T-cell (primary cell): ENCODE measurements at regions not wholly inside any gene's neighbourhood (a gene's known extent, or its start where the extent isn't known, plus 50 kb on each side); places are given as distances from the start of the nearest gene placed in this dataset.
"Not testable (repeated sequence)": the region's sequence is repeated elsewhere in the genome, so short reads cannot be mapped to it uniquely, and the experiment has no call there.

Experiments used
- ATAC-seq, 4 experiments: fragments of 200-7000 bp in 3 of 4; fragments of 150-1000 bp in 1 of 4; cut with Tn5 transposase; replicated peaks in 1 of 4; 1 replicate in 3 of 4; 2 replicates in 1 of 4; pipeline ENCODE4 v1.10.0; 2021; ENCODE audit warnings: moderate library complexity in 3 of 4, mild to moderate bottlenecking in 2 of 4, moderate number of reproducible peaks in 1 of 4
- CTCF ChIA-PET, 2 donors: fragments of 300-600 bp; sonication (Branson Sonifier 250); formaldehyde crosslinking; loops; one replicate each; lab custom pipeline; 2022; ENCODE audit warnings: antibody characterized with exemption in 2 of 2; lab: Charles Lee
- POLR2A ChIA-PET, 2 donors: fragments of 300-600 bp; sonication (Branson Sonifier 250); formaldehyde crosslinking; loops; one replicate each; lab custom pipeline; 2022; ENCODE audit warnings: antibody characterized with exemption in 2 of 2; lab: Charles Lee
- DNase-seq, 35 experiments: peaks; one replicate each; pipeline versions ENCODE4 v3.0.0 to v3.0.0-alpha.2; 2013 to 2023
- H3K27ac ChIP-seq: one replicate; pipeline ENCODE4 v1.5.1; 2013; ENCODE audit warnings: low read length
- H3K27me3 ChIP-seq, 2 experiments: replicated peaks in 1 of 2; 1 replicate in 1 of 2; 2 replicates in 1 of 2; pipeline versions ENCODE4 v1.6.1 to v1.7.0; 2013; ENCODE audit warnings: low read length in 1 of 2, mixed read lengths in 1 of 2; ENCODE audit not compliant: control insufficient read depth in 2 of 2, insufficient read depth in 2 of 2; ENCODE audit errors: extremely low read depth in 1 of 2
- H3K36me3 ChIP-seq, 2 donors: 1 replicate in 1 of 2; 2 replicates in 1 of 2; pipeline versions ENCODE4 v1.6.1 to v1.7.0; 2013; ENCODE audit warnings: low read length in 1 of 2; ENCODE audit not compliant: control insufficient read depth in 2 of 2, insufficient read depth in 1 of 2; ENCODE audit errors: extremely low read depth in 1 of 2
- H3K4me1 ChIP-seq, 2 experiments: 1 replicate in 1 of 2; 2 replicates in 1 of 2; pipeline versions ENCODE4 v1.6.1 to v1.7.0; 2013; ENCODE audit warnings: low read length in 2 of 2, mixed read lengths in 1 of 2; ENCODE audit not compliant: insufficient read depth in 2 of 2, control insufficient read depth in 1 of 2; ENCODE audit errors: extremely low read depth in 1 of 2
- H3K4me3 ChIP-seq, 2 donors: 1 replicate in 1 of 2; 2 replicates in 1 of 2; pipeline versions ENCODE4 v1.5.1 to v1.7.0; 2013; ENCODE audit warnings: mild to moderate bottlenecking in 2 of 2, low read length in 1 of 2, moderate library complexity in 1 of 2; ENCODE audit not compliant: control insufficient read depth in 1 of 2; ENCODE audit errors: extremely low read depth in 1 of 2
- H3K9me3 ChIP-seq: 2 replicates; pipeline ENCODE4 v1.7.0; 2013
- H3K27ac Mint-ChIP-seq, 2 donors: one replicate each; pipeline ENCODE4 v1.8.0; 2020 to 2021; ENCODE audit warnings: mild to moderate bottlenecking in 2 of 2, mixed read lengths in 2 of 2
- H3K27me3 Mint-ChIP-seq, 2 donors: one replicate each; pipeline ENCODE4 v1.8.0; 2021 to 2022; ENCODE audit warnings: mixed read lengths in 2 of 2
- H3K36me3 Mint-ChIP-seq: one replicate; pipeline ENCODE4 v1.8.0; 2021; ENCODE audit warnings: mixed read lengths
- H3K4me1 Mint-ChIP-seq, 3 donors: one replicate each; pipeline ENCODE4 v1.8.0; 2020 to 2022; ENCODE audit warnings: mixed read lengths in 3 of 3, mild to moderate bottlenecking in 1 of 3
- H3K4me3 Mint-ChIP-seq, 3 donors: one replicate each; pipeline ENCODE4 v1.8.0; 2020 to 2022; ENCODE audit warnings: mild to moderate bottlenecking in 3 of 3, mixed read lengths in 3 of 3, moderate library complexity in 3 of 3
- H3K9me3 Mint-ChIP-seq, 3 donors: one replicate each; pipeline ENCODE4 v1.8.0; 2020 to 2022; ENCODE audit warnings: mixed read lengths in 3 of 3
- WGBS: methylation state at CpG from one replicate; pipeline ENCODE4 v1.1.5; 2013; ENCODE audit warnings: missing lambda C conversion rate; ENCODE audit not compliant: insufficient coverage; 5-methylcytosine and 5-hydroxymethylcytosine counted together

- Histone ChIP-seq H3K36me3 (no peaks in the 10 kb centered on the region), H3K27ac (no peak overlapping the region), H3K9me3 (no peaks in the 10 kb centered on the region), H3K4me1 (no peaks in the 10 kb centered on the region), H3K4me3 (no peak overlapping the region), H3K27me3 (no peaks in the 10 kb centered on the region)
- DNase-seq, result no peak
- H3K4me3 Mint-ChIP-seq, result no peak overlapping the region
- ChIA-PET CTCF (no interaction called here), POLR2A (no interaction called here)
- WGBS, result no CpG with 5 or more reads among the region's 1 CpG
- H3K36me3 Mint-ChIP-seq, result no peaks in the 10 kb centered on the region
- no peak overlapping the region for H3K27ac Mint-ChIP-seq
- H3K27me3 Mint-ChIP-seq, result peaks cover 2 to 15% of the 10 kb centered on the region in 2 donors
- no peak for ATAC-seq
- peaks cover 0 to 5% (median 4%) of the 10 kb centered on the region in 3 donors for H3K9me3 Mint-ChIP-seq
- no peaks in the 10 kb centered on the region for H3K4me1 Mint-ChIP-seq
Measured at GRCh38 chrX:66815227-66815626, 176.3 kb upstream of the EDA2R start.

- POLR2A ChIA-PET, CTCF ChIA-PET, H3K27me3 ChIP-seq, H3K4me3 Mint-ChIP-seq, H3K4me1 ChIP-seq, DNase-seq, H3K27ac Mint-ChIP-seq, ATAC-seq, H3K36me3 ChIP-seq, H3K4me3 ChIP-seq, H3K4me1 Mint-ChIP-seq, H3K27ac ChIP-seq, H3K9me3 ChIP-seq, H3K36me3 Mint-ChIP-seq: not testable (repeated sequence)
- WGBS, result 61% methylated on average over 2 of the region's 5 CpGs
- Mint-ChIP-seq H3K27me3 (peaks cover 6 to 12% of the 10 kb centered on the region in 2 donors), H3K9me3 (peaks cover 5 to 12% (median 9%) of the 10 kb centered on the region in 3 donors)
Measured at GRCh38 chrX:66794514-66794913, 155.6 kb upstream of the EDA2R start.

GRCh38 chrX:66766318-66766717 lies 127.4 kb upstream of the EDA2R start:
- POLR2A ChIA-PET, result no interaction called here
- Histone ChIP-seq H3K4me3 (no peak overlapping the region), H3K4me1 (no peaks in the 10 kb centered on the region), H3K27me3 (no peaks in the 10 kb centered on the region), H3K27ac (no peak overlapping the region), H3K9me3 (no peaks in the 10 kb centered on the region), H3K36me3 (no peaks in the 10 kb centered on the region)
- Mint-ChIP-seq H3K4me1 (no peaks in the 10 kb centered on the region), H3K27ac (no peak overlapping the region), H3K27me3 (peaks cover 0 to 8% of the 10 kb centered on the region in 2 donors), H3K4me3 (no peak overlapping the region), H3K9me3 (peaks cover 0 to 6% (median 0%) of the 10 kb centered on the region in 3 donors), H3K36me3 (no peaks in the 10 kb centered on the region)
- DNase-seq, result no peak
- CTCF ChIA-PET, result no interaction called here
- no CpG with 5 or more reads among the region's 3 CpGs for WGBS
- ATAC-seq, result no peak

GRCh38 chrX:66760651-66761050 lies 121.8 kb upstream of the EDA2R start:
- H3K27ac ChIP-seq, result no peak overlapping the region
- no peaks in the 10 kb centered on the region for H3K9me3 ChIP-seq
- no peaks in the 10 kb centered on the region for H3K4me1 ChIP-seq
- Mint-ChIP-seq H3K36me3 (no peaks in the 10 kb centered on the region), H3K4me3 (no peak overlapping the region), H3K4me1 (no peaks in the 10 kb centered on the region), H3K27ac (no peak overlapping the region), H3K27me3 (peaks cover 0 to 10% of the 10 kb centered on the region in 2 donors), H3K9me3 (peaks cover 0 to 6% (median 0%) of the 10 kb centered on the region in 3 donors)
- H3K36me3 ChIP-seq, result no peaks in the 10 kb centered on the region
- H3K27me3 ChIP-seq, result no peaks in the 10 kb centered on the region
- POLR2A ChIA-PET, result no interaction called here
- CTCF ChIA-PET, result no interaction called here
- H3K4me3 ChIP-seq, result no peak overlapping the region
- WGBS, result no CpG with 5 or more reads among the region's 1 CpG
- no peak for ATAC-seq
- DNase-seq, result no peak

- Mint-ChIP-seq H3K9me3 (no peaks in the 10 kb centered on the region), H3K4me1 (no peaks in the 10 kb centered on the region), H3K4me3 (no peak overlapping the region), H3K36me3 (no peaks in the 10 kb centered on the region), H3K27me3 (peaks cover 0 to 24% of the 10 kb centered on the region in 2 donors), H3K27ac (no peak overlapping the region)
- ChIA-PET POLR2A (interaction anchor here in 1 of 2 donors (0.5 kb wide), 1 partner anchor 25 kb away, joined by 3 read pairs; no protein-coding TSS in a partner anchor), CTCF (interaction anchor here in 1 of 2 donors (1.2 kb wide), 1 partner anchor 9 kb away, joined by 3 read pairs; no protein-coding TSS in a partner anchor)
- no peaks in the 10 kb centered on the region for H3K9me3 ChIP-seq
- H3K4me1 ChIP-seq, result no peaks in the 10 kb centered on the region
- H3K27ac ChIP-seq, result no peak overlapping the region
- DNase-seq (no peak), ATAC-seq (no peak)
- no peak overlapping the region for H3K4me3 ChIP-seq
- H3K27me3 ChIP-seq, result no peaks in the 10 kb centered on the region
- no CpG with 5 or more reads among the region's 1 CpG for WGBS
- H3K36me3 ChIP-seq, result no peaks in the 10 kb centered on the region
Measured at GRCh38 chrX:66756717-66757116, 117.8 kb upstream of the EDA2R start.

GRCh38 chrX:66751136-66751782 lies 112.4 kb upstream of the EDA2R start:
- CTCF ChIA-PET, result no interaction called here
- no CpG with 5 or more reads among the region's 2 CpGs for WGBS
- DNase-seq, result no peak
- H3K4me1 ChIP-seq, result no peaks in the 10 kb centered on the region
- no peaks in the 10 kb centered on the region for H3K36me3 ChIP-seq
- POLR2A ChIA-PET, result interaction anchor here in 1 of 2 donors (0.6 kb wide), 1 partner anchor 21 kb away, joined by 3 read pairs; no protein-coding TSS in a partner anchor
- Mint-ChIP-seq H3K4me3 (no peak overlapping the region), H3K4me1 (no peaks in the 10 kb centered on the region), H3K9me3 (no peaks in the 10 kb centered on the region), H3K27ac (no peak overlapping the region), H3K27me3 (peaks cover 0 to 51% of the 10 kb centered on the region in 2 donors), H3K36me3 (no peaks in the 10 kb centered on the region)
- no peak overlapping the region for H3K27ac ChIP-seq
- no peak for ATAC-seq
- H3K4me3 ChIP-seq, result no peak overlapping the region
- no peaks in the 10 kb centered on the region for H3K27me3 ChIP-seq
- no peaks in the 10 kb centered on the region for H3K9me3 ChIP-seq
